COLO668 (cell line): ENCODE measurements at regions not wholly inside any gene's neighbourhood (a gene's known extent, or its start where the extent isn't known, plus 50 kb on each side); places are given as distances from the start of the nearest gene placed in this dataset.

ENCODE experiments used
- DNase-seq: peaks from one replicate; lab custom pipeline; 2025; ENCODE audit not compliant: unreplicated experiment; lab: John Stamatoyannopoulos, UW

DNA sequence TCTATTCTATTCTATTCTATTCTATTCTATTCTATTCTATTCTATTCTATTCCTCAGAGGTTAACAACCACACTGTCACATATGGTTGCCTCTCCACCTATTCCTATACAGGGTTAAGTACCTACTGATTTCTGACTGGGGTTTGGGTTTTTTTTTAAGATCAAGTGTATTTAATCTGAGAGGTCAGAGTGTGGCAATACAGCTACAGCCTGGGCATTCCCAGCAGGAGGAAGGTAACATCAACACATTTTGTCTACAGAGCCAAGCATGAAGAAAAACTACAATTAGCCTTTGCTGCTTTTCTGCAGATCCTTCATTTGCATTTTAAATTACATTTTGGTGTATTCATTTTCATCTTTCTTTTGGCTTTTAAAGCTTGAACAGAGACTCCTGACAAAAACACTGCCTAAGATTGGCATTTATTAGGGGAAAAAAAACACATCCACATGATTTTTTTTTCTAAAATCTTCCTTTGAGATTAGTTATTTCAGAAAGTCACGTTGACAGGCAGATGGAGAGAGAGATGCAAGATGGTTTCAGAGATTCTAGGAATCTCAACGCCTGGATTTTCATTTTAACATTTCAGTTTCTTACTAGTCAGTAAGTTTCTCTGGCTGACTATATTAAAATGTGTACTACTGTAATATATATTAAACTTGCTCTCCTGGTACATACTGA lies 255.9 kb upstream of the TET2 start:
- DNase-seq, result no peak

DNA sequence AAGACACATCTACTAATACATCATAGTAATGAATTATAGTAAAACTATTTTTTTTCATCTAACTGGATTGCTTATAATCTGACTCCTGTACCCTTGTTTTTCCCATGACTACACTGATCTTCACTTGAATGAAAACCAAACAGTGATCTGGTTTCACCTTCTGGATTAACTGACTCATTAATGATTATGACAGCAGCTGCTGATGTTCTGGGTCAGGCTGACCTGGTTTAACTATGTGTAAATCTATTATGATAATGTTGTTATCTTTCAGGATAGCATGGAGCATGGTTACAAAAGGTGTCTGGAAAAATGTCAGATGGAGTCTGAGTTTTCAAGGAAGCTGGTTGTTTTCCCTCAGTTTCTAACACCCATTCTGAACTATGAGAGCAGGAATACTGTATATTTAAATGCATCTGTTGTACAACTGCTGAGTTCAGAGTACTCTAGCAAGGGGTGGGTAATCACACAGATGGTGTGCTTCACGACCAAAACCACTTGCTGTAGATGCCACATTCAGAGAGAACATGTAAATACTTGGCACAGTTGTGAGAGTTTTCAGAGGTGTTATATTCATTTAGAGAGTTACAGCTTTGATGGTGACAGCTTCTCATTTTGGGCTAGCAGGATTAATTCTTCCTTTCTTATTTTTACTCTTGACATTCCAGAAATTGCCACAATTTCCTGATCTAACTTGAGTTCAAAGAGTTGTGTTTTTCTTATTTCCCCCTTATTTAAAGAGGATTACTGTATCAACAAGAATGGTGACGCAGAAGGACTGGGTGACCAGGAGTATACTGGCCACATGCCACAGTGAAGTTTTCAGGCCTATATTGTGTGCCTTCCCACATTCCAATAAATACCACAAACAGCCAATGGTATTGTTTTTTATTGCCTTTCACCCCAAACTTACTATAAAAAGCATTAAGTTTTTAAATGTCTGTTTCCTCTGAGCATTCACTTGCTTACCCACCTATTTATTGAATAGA lies 249.7 kb upstream of the TET2 start:
- peak; percentile 20 for DNase-seq

GRCh38 chr4:104899863-104900262 lies 246.8 kb upstream of the TET2 start:
- no peak for DNase-seq

DNA sequence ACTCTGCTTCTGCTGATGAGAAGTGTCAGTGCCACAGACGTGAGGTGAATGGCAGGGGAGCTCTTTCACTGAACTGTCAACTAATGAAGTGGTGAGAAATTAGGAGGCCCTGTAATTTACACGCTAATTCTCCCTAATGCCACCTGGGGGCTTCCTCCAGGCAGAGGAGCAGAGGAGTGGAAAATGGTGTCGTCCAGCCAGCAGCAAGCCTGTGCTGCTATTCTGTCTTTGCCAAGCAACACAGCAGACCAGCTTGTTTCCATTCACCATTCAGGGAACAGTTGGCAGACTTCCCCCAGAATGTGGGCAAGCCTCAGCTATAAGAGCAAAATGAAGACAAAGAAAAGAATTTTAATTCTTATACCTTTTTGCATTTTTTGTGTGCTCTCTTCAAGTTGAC lies 245.2 kb upstream of the TET2 start:
- DNase-seq, result no peak

DNA sequence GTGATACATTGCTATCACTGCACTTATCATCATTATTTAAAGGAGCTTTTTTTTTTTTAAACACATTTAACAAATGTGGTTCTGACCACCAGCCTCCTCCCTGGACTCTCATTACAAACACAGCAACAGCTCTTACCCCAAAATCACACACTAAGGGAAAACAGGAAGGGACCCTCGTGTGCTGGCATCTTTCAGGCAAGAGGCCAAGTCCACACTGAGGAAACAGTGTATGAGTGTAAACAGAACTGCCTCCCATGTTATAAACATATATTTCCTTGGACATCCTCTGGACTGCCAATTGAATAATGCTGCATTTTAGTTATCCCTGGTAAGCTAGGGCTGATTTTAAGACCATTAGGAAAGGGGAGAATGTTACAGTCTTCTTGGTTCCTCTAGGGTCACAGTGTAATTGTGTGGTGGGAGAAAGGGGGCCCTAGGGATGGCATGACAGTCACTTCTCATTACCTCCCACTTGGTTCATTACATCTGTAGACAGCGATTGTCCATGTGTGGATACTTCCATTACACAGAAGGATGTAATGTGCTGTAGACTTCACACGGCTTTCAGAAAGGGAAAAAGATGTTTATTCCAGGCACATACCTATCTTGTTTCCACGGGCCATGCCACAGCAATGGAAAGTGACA lies 244.6 kb upstream of the TET2 start:
- DNase-seq, result no peak

GRCh38 chr4:104905065-104905464 lies 241.6 kb upstream of the TET2 start:
- no peak for DNase-seq

GRCh38 chr4:104905546-104905945 lies 241.1 kb upstream of the TET2 start:
- no peak for DNase-seq

- DNase-seq, result no peak
Observed at GRCh38 chr4:104906276-104906675, 240.4 kb upstream of the TET2 start.

GRCh38 chr4:104907074-104907649 lies 239.5 kb upstream of the TET2 start:
- no peak for DNase-seq

DNA sequence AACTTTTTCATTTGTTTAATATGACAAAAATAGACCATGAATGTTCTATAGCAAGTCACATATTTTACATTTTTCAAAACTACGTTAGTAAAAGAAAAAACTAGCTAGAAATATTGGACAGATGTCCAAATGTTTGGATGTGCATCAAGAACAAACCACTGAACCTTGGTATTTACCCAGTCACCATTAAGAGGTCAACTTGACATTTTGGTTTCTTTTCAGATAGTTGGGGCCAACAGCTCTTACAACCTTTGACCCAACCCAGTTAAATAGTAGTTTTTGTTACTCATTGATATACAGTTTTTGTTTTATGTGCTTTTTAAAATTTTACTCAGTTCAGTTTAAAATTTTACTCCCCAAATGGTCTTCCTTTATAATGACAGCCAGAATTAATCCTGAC lies 238.7 kb upstream of the TET2 start:
- DNase-seq, result no peak

DNA sequence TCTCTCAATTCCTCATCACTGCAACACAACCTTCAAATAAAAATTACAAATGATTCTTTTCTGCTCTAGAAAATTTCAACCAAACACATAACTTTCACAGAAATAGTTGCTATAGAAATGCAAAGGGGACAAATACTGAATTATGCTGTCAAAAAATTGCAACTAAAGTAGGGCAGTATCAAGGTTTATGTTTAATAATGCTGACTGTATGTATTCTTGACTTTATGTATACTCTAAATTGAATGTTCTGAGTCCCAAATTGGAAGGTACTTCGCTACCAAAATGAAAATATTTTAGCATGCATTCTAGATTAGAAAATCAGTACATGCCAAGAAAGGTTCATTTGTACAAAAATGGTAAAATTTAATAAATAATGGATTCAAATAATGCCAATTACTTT lies 237.3 kb upstream of the TET2 start:
- DNase-seq, result no peak

DNA sequence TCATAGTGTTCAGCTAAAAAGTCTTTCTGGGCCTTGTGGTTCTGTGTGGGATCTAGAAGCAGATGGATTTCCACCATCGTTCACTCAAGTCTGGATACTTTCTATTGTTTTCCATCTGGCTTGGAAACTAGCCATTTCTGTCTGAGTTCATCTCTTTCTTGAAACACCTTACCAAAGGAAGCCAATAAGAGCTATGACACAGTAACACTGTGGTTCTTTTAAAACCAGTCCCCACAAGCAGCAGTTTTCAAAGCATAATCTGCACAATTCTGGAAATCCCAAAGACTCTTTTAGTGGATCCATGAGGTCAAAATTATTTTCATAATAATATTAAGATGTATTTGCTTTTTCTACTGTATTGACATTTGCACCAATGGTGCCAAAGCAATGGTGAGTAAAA lies 234.2 kb upstream of the TET2 start:
- DNase-seq, result no peak

- DNase-seq, result no peak
Observed at GRCh38 chr4:104915373-104915772, 231.3 kb upstream of the TET2 start.

GRCh38 chr4:104915864-104916263 lies 230.8 kb upstream of the TET2 start:
- no peak for DNase-seq

DNA sequence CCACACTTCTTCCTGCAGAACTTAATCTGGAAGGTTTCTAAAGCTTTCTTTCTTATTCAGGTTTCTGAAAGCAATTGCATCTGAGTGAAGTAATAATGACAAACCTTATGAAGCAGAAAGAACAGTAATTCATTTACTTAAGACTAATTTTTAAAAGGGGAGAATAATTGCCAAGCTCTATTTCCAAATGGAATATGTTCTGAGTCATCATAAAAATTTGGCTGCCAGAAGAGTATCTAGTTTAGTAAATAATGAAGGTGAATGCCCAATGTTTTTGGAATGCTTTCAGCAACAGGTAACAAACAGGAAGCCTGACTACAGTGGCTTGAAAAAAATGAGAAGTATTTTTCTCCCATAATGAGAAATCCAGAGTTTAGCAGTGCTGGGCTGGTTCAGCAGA lies 227.3 kb upstream of the TET2 start:
- no peak for DNase-seq

DNA sequence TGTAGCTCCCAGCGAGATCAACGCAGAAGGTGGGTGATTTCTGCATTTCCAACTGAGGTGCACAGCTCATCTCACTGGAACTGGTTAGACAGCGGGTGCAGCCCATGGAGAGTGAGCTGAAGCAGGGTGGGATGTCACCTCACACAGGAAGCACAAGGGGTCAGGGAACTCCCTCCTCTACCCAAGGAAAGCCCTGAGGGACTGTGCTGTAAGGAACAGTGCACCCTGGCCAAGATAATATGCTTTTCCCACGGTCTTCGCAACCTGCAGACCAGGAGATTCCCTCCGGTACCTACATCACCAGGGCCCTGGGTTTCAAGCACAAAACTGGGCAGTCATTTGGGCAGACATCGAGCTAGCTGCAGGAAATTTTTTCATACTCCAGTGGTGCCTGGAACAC lies 216.4 kb upstream of the TET2 start:
- DNase-seq, result no peak

- DNase-seq, result peak; percentile 24
Observed at GRCh38 chr4:104930745-104931736, 215.6 kb upstream of the TET2 start.

DNA sequence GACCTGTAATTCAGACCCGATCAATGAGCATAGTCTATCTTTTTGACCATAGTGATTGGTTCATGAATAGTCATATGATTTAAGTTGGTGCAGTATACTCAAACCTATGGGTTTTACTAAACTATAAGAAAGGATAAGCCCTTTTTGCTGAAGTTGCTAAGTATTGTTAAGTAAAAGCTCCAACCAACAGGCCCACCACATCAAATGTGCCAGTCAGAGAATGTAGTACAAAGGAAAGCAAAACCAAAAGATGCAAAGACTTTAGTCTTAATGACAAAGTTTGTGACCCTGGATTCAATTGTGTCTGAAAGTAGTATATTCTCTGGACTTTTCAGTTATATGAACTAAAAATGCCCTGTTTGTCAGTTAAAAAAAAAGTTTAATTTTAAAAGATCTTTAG lies 208.1 kb upstream of the TET2 start:
- no peak for DNase-seq

DNA sequence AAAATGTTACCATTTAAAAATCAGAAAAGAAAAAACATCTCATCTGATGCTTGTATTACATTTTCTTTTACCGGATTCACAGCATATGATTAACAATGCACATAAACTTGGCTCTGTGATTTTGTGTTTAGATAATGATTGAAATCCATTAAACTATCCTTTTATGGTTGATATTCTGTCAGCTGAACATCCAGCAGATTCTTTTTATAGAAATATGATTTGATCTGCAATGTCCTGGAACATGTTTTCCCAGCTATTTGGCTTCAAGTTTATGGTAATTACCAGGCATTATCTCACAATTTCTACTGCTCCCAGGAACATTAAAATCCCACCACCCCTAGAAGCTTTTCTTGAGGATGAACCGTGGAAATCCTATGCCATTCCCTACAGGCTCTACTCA lies 205.7 kb upstream of the TET2 start:
- DNase-seq, result no peak

- DNase-seq, result no peak
Observed at GRCh38 chr4:104941661-104942062, 205.0 kb upstream of the TET2 start.
